Bronchial epithelial cell (primary cell): ENCODE measurements at regions not wholly inside any gene's neighbourhood (a gene's known extent, or its start where the extent isn't known, plus 50 kb on each side); places are given as distances from the start of the nearest gene placed in this dataset.
A peak's percentile ranks its signal among the peaks of the same experiment; 100 is the strongest.

Source experiments
- DNase-seq: peaks from one replicate; pipeline ENCODE4 v3.0.0-alpha.2; 2010; ENCODE audit warnings: low read depth
- FAIRE-seq: peaks from 2 replicates; lab custom pipeline; 2011; peaks lifted over from hg19 to GRCh38; lab: Jason Lieb, UNC
- H3K27me3 ChIP-seq: 2 replicates; pipeline ENCODE4 v1.5.1; 2011; ENCODE audit warnings: low read length; ENCODE audit not compliant: control insufficient read depth, insufficient read depth
- H3K36me3 ChIP-seq: 2 replicates; pipeline ENCODE4 v1.5.1; 2011; ENCODE audit warnings: low read length; ENCODE audit not compliant: control insufficient read depth, insufficient read depth
- H3K4me3 ChIP-seq: 2 replicates; pipeline ENCODE4 v1.5.1; 2011; ENCODE audit warnings: mild to moderate bottlenecking, low read depth, low read length, control low read depth
- TF ChIP-seq, protein P1 (sequence below): IDR thresholded peaks from 2 replicates; pipeline ENCODE4 v1.5.1; 2011; ENCODE audit warnings: mild to moderate bottlenecking, moderate library complexity, low read length, control low read depth, inconsistent platforms; ENCODE audit not compliant: insufficient read depth, severe bottlenecking

DNA sequence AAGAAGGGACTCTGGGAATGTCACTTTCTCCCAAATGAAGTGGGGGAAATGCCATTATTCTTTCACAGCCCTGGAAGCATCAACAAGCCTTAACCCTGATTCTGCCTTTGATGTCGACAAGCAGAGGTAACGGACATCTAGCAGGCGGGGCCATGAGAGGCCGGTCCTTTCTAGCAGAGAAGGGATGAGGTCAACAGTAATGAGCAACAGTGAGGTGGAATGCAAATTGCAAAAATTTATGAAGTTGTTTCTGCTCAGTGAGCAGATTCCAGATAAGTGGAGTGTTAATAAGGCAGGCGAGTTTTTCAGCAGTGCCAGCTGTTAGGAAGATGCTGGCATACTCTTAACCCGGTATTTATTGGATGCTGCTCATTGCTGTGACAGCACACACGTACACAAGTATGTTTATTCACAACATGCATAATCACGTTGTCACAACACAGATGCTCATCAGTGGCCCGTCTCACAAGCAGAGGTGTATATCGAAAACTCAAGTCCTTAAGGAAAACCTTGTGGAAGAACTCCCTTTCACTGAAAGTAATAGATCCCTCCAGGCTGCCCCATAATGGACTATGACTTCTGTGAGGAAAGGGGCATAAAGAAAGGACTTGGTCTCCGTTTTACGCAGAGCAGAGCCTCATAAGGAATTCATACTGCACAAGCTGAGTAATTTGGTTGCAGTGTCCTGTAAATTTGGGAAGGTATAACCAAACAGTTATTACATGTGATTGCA is 329.0 kb downstream of the IGSF11 start:
- Histone ChIP-seq H3K27me3 (no peaks in the 10 kb centered on the region), H3K36me3 (no peaks in the 10 kb centered on the region), H3K4me3 (no peak overlapping the region)
- DNase-seq (no peak), FAIRE-seq (peak; percentile 70)
- TF ChIP-seq, protein P1, sequence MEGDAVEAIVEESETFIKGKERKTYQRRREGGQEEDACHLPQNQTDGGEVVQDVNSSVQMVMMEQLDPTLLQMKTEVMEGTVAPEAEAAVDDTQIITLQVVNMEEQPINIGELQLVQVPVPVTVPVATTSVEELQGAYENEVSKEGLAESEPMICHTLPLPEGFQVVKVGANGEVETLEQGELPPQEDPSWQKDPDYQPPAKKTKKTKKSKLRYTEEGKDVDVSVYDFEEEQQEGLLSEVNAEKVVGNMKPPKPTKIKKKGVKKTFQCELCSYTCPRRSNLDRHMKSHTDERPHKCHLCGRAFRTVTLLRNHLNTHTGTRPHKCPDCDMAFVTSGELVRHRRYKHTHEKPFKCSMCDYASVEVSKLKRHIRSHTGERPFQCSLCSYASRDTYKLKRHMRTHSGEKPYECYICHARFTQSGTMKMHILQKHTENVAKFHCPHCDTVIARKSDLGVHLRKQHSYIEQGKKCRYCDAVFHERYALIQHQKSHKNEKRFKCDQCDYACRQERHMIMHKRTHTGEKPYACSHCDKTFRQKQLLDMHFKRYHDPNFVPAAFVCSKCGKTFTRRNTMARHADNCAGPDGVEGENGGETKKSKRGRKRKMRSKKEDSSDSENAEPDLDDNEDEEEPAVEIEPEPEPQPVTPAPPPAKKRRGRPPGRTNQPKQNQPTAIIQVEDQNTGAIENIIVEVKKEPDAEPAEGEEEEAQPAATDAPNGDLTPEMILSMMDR, result no peak

- H3K36me3 ChIP-seq, result no peaks in the 10 kb centered on the region
- no peak overlapping the region for H3K4me3 ChIP-seq
- DNase-seq (no peak), FAIRE-seq (no peak)
- H3K27me3 ChIP-seq, result no peaks in the 10 kb centered on the region
- TF ChIP-seq, protein P1, result no peak
Observed at GRCh38 chr3:118707991-118708390, 326.7 kb downstream of the IGSF11 start.

DNA sequence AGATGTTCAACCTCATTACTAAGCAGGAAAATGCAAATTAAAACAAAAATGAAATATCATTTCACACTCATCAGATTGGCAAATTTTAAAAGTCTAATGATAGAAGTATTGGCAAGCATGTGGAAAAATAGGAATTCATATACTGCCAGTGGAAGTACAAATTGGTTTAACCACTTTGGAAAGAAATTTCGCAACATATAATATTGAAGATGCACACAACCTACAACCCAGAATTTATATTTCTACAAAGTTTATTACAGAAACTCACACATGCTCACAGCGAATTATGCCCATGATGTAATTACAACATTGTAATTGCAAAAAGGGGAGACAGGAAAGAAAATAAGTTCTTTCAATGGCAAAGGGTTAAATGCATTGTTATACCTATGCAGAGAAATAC is 324.1 kb downstream of the IGSF11 start:
- DNase-seq (no peak), FAIRE-seq (no peak)

DNA sequence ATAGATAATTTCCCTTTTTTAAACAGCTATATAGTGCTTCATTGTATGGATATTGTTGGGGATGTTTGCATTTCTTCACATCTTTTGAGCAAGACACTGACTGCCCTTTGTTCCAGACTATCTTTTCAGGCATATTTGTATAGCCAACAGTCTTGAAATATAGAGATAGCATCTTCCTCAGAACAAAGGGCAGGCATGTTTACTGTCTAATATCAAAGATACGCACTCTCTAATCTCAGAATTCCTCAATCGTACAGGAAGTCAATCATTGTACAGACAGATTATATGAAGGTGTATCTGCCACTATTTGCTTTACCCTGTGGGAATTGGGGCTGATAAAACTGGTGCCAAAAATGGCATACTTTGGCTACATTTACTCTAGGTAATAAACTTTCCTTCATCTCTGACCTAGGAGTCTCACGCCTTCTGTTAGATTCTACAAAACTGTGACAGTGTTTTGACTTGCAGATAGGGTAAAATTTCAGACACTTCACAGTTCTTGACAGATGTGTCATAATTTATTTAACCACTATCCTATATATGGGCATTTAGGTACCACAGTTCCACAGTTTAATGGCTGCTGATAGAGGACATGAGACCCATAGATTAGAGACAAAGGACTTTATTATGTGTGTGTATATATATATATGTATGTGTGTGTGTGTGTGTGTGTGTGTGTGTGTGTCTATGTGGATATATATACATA is 321.0 kb downstream of the IGSF11 start:
- FAIRE-seq (no peak), DNase-seq (no peak)
- Histone ChIP-seq H3K36me3 (no peaks in the 10 kb centered on the region), H3K4me3 (no peak overlapping the region), H3K27me3 (no peaks in the 10 kb centered on the region)
- TF ChIP-seq, protein P1, result no peak

More for the DNA sequence above, 324.1 kb downstream of the IGSF11 start:
- no peak overlapping the region for H3K4me3 ChIP-seq
- no peaks in the 10 kb centered on the region for H3K27me3 ChIP-seq
- no peaks in the 10 kb centered on the region for H3K36me3 ChIP-seq
- TF ChIP-seq, protein P1, result no peak

- DNase-seq (no peak), FAIRE-seq (no peak)
- no peaks in the 10 kb centered on the region for H3K36me3 ChIP-seq
- no peaks in the 10 kb centered on the region for H3K27me3 ChIP-seq
- TF ChIP-seq, protein P1, result no peak
- H3K4me3 ChIP-seq, result no peak overlapping the region
Observed at GRCh38 chr3:118714800-118715199, 319.8 kb downstream of the IGSF11 start.
